CMK (cell line): ENCODE measurements at regions not wholly inside any gene's neighbourhood (a gene's known extent, or its start where the extent isn't known, plus 50 kb on each side); places are given as distances from the start of the nearest gene placed in this dataset.
A peak's percentile ranks its signal among the peaks of the same experiment; 100 is the strongest.

Experiments
- DNase-seq: peaks from one replicate; pipeline ENCODE4 v3.0.0-alpha.2; 2010; ENCODE audit warnings: low read depth

- DNase-seq: no peak
Observed at GRCh38 chr1:23615423-23615822, 56.1 kb upstream of the ID3 start.

DNA sequence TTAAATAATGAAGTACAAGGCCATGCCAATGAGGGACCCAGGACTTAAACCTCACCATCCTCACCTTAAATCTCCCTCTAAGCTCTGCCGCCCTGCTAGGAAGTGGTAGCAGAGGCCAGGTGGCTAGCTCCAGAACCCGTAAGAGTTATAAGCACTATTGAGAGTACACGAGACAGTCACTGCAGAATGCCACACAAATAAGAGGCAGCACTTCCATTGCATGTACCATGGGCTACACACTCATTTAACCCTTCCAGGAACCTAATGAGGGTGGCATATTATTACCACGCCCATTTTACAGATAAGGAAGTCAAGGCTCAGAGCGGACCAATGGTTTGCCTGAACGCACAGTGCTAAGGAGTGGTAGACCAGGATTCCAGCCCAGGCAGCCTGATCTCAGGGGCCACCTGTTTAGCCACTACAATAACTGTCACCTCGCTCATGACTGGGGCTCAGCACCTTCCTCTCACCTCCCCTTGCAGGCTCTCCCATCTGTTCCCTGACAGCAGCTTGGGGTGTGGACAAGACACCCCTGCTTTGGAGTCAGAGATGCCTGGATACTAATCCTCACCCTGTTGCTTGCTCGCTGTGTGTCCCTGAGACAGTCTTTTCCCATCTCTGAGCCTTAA is 54.8 kb upstream of the ID3 start:
- DNase-seq: peak; percentile 22

DNA sequence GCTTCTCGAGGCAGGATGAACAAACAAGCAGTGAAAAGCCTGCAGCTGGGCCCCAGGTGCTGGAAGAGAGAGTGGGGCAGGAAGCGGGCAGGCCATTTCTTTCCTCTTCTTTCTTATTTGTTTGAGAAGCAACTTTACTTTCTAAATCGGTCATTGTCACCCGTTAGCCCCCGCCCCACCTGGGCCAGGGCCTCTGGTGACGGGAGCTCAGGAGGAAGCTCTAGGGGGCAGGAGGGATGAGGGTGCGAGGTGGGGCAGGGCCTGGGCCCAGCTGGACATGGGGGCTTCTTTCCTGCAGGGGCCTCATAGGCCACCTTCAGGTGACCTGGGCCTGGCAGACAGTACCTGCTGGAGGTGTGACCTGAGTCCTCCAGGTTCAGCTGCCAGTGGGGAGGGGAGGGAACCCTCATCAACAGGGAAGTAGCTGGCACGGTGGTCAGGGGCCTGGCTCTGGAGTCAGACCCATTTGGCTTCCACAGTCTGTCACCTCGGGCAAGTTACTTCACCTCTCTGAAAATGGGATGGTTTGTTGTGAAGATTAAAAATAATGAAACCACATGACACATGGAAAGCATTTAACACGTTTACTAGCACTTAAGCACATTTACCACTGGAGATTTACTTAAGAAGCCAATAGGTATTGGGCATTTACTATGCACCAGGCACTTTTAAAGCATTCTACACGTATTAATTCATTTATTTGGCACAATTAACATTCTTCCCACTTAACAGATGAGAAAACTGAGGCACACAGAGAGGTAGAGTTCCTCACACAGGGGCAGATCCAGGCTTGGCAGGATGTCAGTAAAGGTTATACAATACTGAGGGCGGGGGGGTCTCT is 54.1 kb upstream of the ID3 start:
- DNase-seq: no peak

GRCh38 chr1:23611601-23612327 is 52.5 kb upstream of the ID3 start:
- DNase-seq: no peak

DNA sequence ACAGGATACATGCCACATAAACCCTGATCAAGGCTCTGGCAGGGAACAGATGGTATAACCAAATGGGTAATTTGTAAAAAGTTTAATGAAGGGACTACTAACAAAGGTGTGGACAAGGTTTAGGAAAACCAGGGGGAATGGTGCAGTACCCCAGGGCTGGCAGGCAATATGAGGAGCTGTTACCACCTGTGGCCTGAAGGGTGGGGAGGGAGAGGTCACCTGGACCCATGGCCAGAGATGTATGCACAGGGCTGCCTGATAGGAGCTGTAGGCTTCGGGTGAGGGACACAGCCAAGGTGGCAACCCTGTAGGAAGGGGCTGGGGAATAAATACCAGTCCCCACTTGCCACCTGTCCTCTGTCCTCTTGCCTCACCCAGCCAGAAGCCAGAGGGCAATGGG is 51.4 kb upstream of the ID3 start:
- DNase-seq: no peak

DNA sequence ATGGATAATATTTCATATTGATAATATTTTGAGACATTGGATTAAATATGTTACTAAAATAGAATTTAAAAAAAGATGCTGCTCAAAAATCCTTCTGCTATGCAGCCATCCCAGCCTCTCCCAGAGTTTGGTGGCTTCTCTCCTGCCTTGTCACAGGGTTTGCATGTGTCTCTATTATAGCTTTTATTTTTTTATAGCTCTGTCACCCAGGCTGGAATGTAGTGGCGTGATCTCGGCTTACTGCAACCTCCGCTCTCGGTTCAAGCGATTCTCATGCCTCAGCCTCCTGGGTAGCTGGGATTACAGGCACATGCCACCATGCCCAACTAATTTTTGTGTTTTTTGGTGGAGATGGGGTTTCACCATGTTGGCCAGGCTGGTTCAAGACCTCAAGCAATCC is 50.7 kb upstream of the ID3 start:
- DNase-seq: no peak
